Stimulated activated CD4-positive, alpha-beta T cell treated with anti-CD3 and anti-CD28 coated beads, Interleukin-15, amount 100 ng/mL, for 24 hours (primary cell): ENCODE measurements at regions not wholly inside any gene's neighbourhood (a gene's known extent, or its start where the extent isn't known, plus 50 kb on each side); places are given as distances from the start of the nearest gene placed in this dataset.
A peak's percentile ranks its signal among the peaks of the same experiment; 100 is the strongest.

Experiments
- DNase-seq: peaks from one replicate; pipeline ENCODE4 v3.0.0-alpha.2; 2020

DNA sequence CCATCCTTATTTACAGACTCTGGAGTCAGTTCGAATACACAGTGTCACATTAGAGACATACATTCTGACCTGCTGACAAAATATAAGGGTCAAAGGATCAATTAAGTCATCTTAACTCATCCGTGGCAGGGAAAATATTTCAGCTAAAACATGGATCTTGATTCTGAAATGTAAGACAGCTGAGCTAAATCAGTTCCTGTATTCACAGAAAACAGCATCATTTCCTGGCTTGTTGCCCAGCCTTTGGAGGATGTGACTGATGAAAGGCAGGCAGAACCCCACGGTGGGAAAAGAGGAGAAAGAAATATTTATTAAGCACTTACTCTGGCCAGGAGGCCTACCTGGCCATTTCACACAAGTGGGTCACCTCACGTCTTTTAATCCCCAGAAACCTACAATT, 101.9 kb downstream of the GAS2L3 start:
- DNase-seq, result no peak

GRCh38 chr12:100681074-100681473, 107.6 kb downstream of the GAS2L3 start:
- no peak for DNase-seq

DNA sequence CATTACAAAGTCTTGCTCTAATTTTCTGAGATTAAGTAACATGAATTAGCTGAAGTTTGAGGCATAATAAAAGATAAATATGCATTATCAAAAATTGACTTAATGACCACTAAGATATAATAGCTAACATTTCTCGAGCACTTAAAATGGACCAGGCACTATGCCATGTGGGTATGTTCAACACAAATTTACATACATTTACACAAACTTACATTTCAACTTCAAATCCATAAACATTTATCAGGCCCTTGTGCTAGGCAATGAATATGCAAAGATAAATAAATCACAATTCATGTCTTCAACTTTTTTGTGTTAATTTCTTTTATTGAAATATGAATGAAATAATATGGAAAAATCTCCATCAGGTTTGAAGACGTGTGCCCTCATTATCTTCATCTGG, 108.7 kb downstream of the GAS2L3 start:
- DNase-seq, result no peak

DNA sequence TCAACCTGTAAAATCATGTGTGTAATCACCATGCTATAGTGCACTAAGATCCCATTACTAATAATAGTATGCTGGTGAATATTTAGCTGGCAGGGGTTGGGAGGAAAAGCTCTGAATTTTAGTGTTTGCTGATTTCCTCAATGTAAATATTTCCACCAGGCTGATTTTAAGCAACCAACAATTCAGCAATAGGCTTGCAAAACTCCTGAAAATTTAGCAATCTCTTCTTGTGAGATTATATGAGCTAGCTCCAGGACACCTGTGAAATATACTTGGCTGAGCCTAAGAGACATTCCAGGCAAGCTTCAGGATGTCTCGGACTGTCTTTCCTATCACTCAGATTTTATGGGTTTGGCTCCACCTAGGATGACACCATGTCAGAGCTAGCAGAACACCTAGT, 106.9 kb upstream of the ANO4 start:
- no peak for DNase-seq

GRCh38 chr12:100688451-100688864, 106.1 kb upstream of the ANO4 start:
- no peak for DNase-seq

GRCh38 chr12:100692502-100692901, 102.1 kb upstream of the ANO4 start:
- no peak for DNase-seq

- DNase-seq, result no peak
These were observed 96.1 kb upstream of the ANO4 start for GRCh38 chr12:100698518-100698917.

DNA sequence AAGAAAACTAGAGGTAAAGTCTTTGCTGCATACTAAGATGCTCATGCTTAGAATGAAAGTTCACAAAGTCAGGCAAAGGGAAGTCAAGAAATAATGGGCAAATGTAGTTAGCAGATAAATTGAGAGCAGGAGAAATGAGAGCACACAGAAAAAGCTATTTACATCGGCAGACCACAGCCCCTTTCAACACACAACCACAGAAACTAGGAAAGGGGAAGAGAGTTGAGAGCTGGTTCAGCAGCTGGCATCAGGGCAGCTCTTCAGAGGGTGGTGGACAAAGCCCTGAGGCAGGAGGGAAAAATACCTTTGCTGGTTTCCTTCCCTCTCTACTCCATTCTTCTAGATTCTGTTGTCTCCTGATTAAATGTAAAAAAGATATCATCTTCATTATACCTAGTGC, 95.4 kb upstream of the ANO4 start:
- DNase-seq, result no peak

- no peak for DNase-seq
These were observed 91.2 kb upstream of the ANO4 start for GRCh38 chr12:100703337-100703736.

DNA sequence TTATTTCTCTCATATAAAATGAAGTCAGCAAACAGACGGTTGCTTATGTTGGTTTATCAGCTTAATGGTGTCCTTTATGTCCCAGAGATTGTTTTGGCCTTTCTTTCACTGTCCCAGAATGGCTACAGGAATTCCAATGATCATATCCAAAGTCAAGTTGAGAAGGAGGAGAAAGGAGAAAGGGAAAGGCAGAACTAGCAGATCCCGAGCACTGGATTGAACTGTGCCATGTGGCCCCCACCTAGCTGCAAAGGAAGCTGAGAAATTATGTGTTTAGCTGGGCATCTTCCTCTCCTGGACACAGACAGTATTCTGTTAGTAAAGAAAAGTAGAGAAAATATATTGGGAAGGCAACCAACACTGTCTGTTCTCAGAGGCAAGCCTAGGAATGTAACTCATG, 90.7 kb upstream of the ANO4 start:
- DNase-seq, result no peak

DNA sequence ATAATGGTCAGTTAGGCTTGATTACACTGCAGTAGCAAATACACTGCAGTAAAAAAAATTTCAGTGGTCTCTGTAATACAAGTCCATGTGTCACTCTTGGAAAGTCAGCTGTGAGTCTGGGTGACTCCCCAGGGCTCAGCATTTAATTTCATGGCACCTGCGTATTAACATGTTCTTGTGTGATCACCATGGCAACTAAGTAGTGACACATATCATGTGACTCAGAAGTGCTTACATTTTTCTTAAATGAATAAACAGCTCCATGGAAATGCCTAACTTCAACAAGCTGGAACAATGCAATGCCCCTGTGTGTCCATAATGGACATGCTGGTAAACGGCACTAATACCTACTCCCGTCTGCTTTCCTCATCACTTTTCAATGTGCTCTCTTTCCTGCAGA, 88.5 kb upstream of the ANO4 start:
- no peak for DNase-seq

GRCh38 chr12:100708591-100708990, 86.0 kb upstream of the ANO4 start:
- no peak for DNase-seq

- no peak for DNase-seq
These were observed 78.3 kb upstream of the ANO4 start for GRCh38 chr12:100715976-100716944.

DNA sequence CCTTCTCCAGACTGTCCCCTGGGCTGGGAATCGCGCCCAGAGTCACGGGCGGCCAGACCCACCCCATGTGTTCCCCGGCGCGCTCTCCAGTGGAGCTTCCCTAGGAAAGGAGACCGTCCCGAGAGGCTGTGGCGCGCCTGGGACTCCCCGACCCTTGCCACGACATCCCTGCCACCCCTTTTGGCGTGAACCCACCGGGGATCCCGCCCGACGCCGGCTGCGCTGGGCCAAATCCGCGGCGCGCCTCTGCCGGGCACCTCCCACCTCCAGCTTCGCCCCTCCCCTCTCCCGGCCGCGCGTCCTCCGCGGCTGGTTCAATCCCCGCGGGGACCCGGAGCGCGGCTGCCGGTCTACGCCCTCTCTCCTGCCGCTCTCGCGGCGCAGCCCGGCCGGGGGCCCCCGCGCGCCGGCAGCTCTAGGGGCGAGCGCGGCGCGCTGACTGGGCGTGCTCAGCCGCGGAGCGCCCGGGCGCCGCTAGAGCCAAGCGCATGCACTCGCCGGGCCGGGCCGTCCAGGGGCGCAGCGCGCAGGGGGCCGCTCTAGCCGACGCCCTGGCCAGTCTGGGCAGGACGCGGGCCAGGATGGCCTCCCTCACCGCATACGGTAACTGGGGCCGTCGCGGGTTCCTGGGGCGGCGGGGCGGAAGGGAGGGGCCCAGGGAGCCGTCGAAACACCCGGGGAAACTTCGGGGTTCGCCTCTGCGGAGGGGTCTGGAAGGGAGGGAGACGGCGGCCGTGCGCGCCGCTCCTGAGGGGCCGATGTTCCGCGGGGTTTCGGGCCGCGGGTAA, 77.4 kb upstream of the ANO4 start:
- peak; percentile 10 for DNase-seq

- no peak for DNase-seq
These were observed 76.9 kb upstream of the ANO4 start for GRCh38 chr12:100717733-100718067.

DNA sequence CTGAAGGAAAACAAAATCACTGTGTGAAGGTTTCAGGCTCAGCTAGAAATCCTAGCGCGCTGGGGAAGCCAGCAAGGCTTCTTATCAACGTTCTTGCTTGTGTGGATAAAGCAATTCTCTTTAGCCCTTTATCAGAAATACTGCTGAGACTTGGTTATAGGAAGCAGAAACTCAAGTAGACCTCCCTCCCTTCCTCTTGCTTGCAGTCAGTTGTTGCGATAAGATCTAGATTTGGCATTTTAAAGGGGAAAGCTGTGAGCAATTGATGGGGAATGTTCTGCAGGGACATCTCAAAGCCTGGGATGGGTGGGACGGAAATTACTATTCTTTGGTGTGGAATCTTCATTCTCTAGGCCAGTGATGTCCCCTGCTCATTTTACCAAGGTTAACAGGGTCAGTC, 76.4 kb upstream of the ANO4 start:
- DNase-seq, result no peak

DNA sequence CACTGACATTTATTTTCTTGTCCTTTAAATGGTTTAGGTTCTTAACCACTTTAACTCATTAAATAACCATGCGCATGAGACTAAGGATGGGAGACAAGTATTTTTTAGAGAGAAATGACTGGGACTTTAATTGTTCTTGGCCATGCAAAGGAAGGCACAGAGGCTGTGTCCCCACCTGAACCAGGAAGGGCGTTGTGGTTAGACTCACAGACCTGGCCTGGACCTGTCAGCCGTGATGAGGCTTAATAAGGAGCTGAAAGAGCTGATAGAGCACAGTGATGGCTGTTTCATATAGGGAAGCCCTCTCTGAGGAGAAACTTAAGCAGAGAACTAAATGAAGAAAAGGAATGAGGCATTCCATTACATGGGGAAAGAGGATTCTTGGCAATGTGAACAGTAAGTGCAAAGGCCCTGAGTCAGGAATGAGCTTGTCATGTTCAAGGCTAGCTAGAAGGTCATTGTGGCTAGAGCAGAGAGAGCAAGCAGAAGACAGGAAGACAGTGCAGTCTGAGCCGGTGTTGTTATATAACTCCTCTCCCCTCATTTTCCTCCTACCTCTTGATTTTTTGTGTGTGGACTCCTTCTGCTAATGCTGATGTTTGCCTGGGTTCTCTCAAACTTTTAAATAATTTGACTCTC, 74.4 kb upstream of the ANO4 start:
- DNase-seq, result no peak

GRCh38 chr12:100721169-100721568, 73.4 kb upstream of the ANO4 start:
- DNase-seq, result no peak

- DNase-seq, result no peak
These were observed 70.5 kb upstream of the ANO4 start for GRCh38 chr12:100724071-100724470.

GRCh38 chr12:100733817-100734593, 60.6 kb upstream of the ANO4 start:
- no peak for DNase-seq

GRCh38 chr12:100737168-100737567, 57.4 kb upstream of the ANO4 start:
- DNase-seq, result no peak

DNA sequence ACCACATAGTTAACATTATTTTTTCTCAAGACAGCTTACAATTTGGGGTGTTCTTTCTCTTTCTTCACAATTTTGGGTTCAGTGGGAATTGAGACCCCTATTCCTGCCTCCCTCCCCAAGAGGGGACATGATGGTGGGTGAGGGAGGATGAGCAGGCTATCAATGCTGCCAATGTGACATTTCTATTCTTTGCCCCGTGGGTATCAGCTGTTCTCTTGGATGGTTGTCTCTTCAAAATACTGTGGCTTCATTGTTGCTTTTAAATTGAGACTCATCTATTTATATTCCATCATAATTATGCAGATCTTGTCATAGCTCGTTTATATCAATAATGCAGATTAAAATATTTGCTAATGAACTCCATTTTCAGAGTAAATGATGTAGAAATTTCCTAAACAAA, 56.5 kb upstream of the ANO4 start:
- no peak for DNase-seq
